ENCODE measurements at regions not wholly inside any gene's neighbourhood (a gene's known extent, or its start where the extent isn't known, plus 50 kb on each side); places are given as distances from the start of the nearest gene placed in this dataset.

GRCh38 chr7:10101351-10101750 lies 872.3 kb upstream of the PHF14 start:
- Histone ChIP-seq H3K9ac (no peak overlapping the region), H3K9me3 (ENCODE audit: control insufficient read depth, low read length) (no peaks in the 10 kb centered on the region), H3K27ac (no peak overlapping the region), H3K79me2 (no peaks in the 10 kb centered on the region), H3K36me3 (ENCODE audit: control insufficient read depth, insufficient read depth, low read length) (no peaks in the 10 kb centered on the region), H3K4me2 (ENCODE audit: low read length) (no peak overlapping the region), H3K4me1 (no peaks in the 10 kb centered on the region), H3K4me3 (ENCODE audit: low read depth, low read length) (no peak overlapping the region), H2AFZ (no peak overlapping the region), H3K27me3 (ENCODE audit: control insufficient read depth, insufficient read depth, low read length) (no peaks in the 10 kb centered on the region)
- no peak for TF ChIP-seq CTCF (IDR thresholded peaks at IDR 0.05)

- no peaks in the 10 kb centered on the region for H3K27me3 ChIP-seq (ENCODE audit: control insufficient read depth, insufficient read depth, low read length)
- H3K27ac ChIP-seq = no peak overlapping the region
- no peak overlapping the region for H3K4me2 ChIP-seq (ENCODE audit: low read length)
- H3K79me2 ChIP-seq = no peaks in the 10 kb centered on the region
- H3K9ac ChIP-seq = no peak overlapping the region
- no peaks in the 10 kb centered on the region for H3K36me3 ChIP-seq (ENCODE audit: control insufficient read depth, insufficient read depth, low read length)
- H3K4me3 ChIP-seq (ENCODE audit: low read depth, low read length) = no peak overlapping the region
- H3K9me3 ChIP-seq (ENCODE audit: control insufficient read depth, low read length) = no peaks in the 10 kb centered on the region
- no peaks in the 10 kb centered on the region for H3K4me1 ChIP-seq
- no peak for TF ChIP-seq CTCF (IDR thresholded peaks at IDR 0.05)
- H2AFZ ChIP-seq = no peak overlapping the region
These were observed 869.4 kb upstream of the PHF14 start for GRCh38 chr7:10104292-10104691.

GRCh38 chr7:10106609-10107008 lies 867.1 kb upstream of the PHF14 start:
- H3K4me3 ChIP-seq (ENCODE audit: low read depth, low read length) = no peak overlapping the region
- H3K27ac ChIP-seq = no peak overlapping the region
- no peaks in the 10 kb centered on the region for H3K79me2 ChIP-seq
- H3K9ac ChIP-seq = no peak overlapping the region
- H3K36me3 ChIP-seq (ENCODE audit: control insufficient read depth, insufficient read depth, low read length) = no peaks in the 10 kb centered on the region
- no peaks in the 10 kb centered on the region for H3K4me1 ChIP-seq
- no peaks in the 10 kb centered on the region for H3K27me3 ChIP-seq (ENCODE audit: control insufficient read depth, insufficient read depth, low read length)
- no peaks in the 10 kb centered on the region for H3K9me3 ChIP-seq (ENCODE audit: control insufficient read depth, low read length)
- TF ChIP-seq CTCF (IDR thresholded peaks at IDR 0.05) = no peak
- no peak overlapping the region for H3K4me2 ChIP-seq (ENCODE audit: low read length)
- H2AFZ ChIP-seq = peak overlapping the region; percentile 14

- H3K79me2 ChIP-seq = no peaks in the 10 kb centered on the region
- no peak overlapping the region for H3K9ac ChIP-seq
- no peaks in the 10 kb centered on the region for H3K36me3 ChIP-seq (ENCODE audit: control insufficient read depth, insufficient read depth, low read length)
- no peaks in the 10 kb centered on the region for H3K27me3 ChIP-seq (ENCODE audit: control insufficient read depth, insufficient read depth, low read length)
- H2AFZ ChIP-seq = no peak overlapping the region
- no peak overlapping the region for H3K27ac ChIP-seq
- TF ChIP-seq CTCF (IDR thresholded peaks at IDR 0.05) = no peak
- H3K4me2 ChIP-seq (ENCODE audit: low read length) = no peak overlapping the region
- peaks cover 7% of the 10 kb centered on the region for H3K4me1 ChIP-seq
- no peaks in the 10 kb centered on the region for H3K9me3 ChIP-seq (ENCODE audit: control insufficient read depth, low read length)
- H3K4me3 ChIP-seq (ENCODE audit: low read depth, low read length) = no peak overlapping the region
These were observed 857.2 kb upstream of the PHF14 start for GRCh38 chr7:10116511-10116910.

GRCh38 chr7:10117815-10118214 lies 855.9 kb upstream of the PHF14 start:
- H3K4me3 ChIP-seq (ENCODE audit: low read depth, low read length) = no peak overlapping the region
- H3K27me3 ChIP-seq (ENCODE audit: control insufficient read depth, insufficient read depth, low read length) = no peaks in the 10 kb centered on the region
- no peak overlapping the region for H3K9ac ChIP-seq
- H3K36me3 ChIP-seq (ENCODE audit: control insufficient read depth, insufficient read depth, low read length) = no peaks in the 10 kb centered on the region
- no peak overlapping the region for H3K4me2 ChIP-seq (ENCODE audit: low read length)
- H3K9me3 ChIP-seq (ENCODE audit: control insufficient read depth, low read length) = no peaks in the 10 kb centered on the region
- TF ChIP-seq CTCF (IDR thresholded peaks at IDR 0.05) = no peak
- peaks cover 16% of the 10 kb centered on the region for H3K4me1 ChIP-seq
- no peak overlapping the region for H3K27ac ChIP-seq
- no peak overlapping the region for H2AFZ ChIP-seq
- no peaks in the 10 kb centered on the region for H3K79me2 ChIP-seq

Measured in parathyroid adenoma (tissue), 2 donors.